Mesothelial cell of epicardium (in vitro differentiated cells): ENCODE measurements at regions not wholly inside any gene's neighbourhood (a gene's known extent, or its start where the extent isn't known, plus 50 kb on each side); places are given as distances from the start of the nearest gene placed in this dataset.

ENCODE experiments used
- DNase-seq, 2 experiments: peaks; one replicate each; pipeline ENCODE4 v3.0.0; 2021; ENCODE audit warnings: low spot score in 2 of 2; ENCODE audit not compliant: unreplicated experiment in 2 of 2
- H3K27ac Mint-ChIP-seq: 2 replicates; pipeline ENCODE4 v1.8.0; 2021; ENCODE audit warnings: mixed read lengths
- H3K27me3 Mint-ChIP-seq: 2 replicates; pipeline ENCODE4 v1.8.0; 2021; ENCODE audit warnings: low read depth, mixed read lengths
- H3K36me3 Mint-ChIP-seq: 2 replicates; pipeline ENCODE4 v1.8.0; 2021; ENCODE audit warnings: mixed read lengths
- H3K4me1 Mint-ChIP-seq: 2 replicates; pipeline ENCODE4 v1.8.0; 2021; ENCODE audit warnings: mixed read lengths
- H3K4me3 Mint-ChIP-seq: 2 replicates; pipeline ENCODE4 v1.8.0; 2021; ENCODE audit warnings: mild to moderate bottlenecking, moderate library complexity, mixed read lengths
- H3K9me3 Mint-ChIP-seq: 2 replicates; pipeline ENCODE4 v1.8.0; 2021; ENCODE audit warnings: mixed read lengths
- TF ChIP-seq, protein P1 (sequence below): fragments of 200-600 bp; sonication (generic); IDR thresholded peaks from one replicate; pipeline ENCODE4 v1.5.0; 2021; ENCODE audit warnings: antibody characterized with exemption; ENCODE audit not compliant: unreplicated experiment

DNA sequence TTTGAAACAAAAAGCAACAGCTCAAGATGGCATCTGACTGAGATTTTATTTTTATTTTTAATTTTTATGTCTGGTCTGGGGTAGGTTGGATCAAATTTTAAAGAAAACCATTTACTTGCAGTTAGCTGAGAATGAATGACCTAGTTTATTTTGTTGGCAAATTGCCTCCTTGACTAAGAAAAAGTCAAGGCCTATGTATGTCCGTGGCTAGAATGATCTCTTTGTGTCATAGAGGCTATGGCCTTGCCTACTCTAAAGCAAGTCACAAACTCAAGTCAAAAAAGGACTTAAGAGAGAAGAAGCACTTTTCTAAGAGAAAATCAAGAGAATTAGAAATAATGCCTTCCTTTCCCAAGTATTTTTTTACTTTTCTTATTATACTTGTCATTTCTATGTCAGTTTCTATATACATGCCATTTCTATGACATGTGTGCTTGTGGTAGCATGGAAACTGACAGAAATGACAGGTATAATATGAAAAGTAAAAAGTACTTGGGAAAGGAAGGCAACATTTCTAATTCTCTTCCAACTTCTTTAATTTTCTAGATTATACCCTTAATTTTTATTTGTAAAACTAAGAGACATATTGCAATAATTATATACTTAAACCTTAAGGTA, 136.7 kb downstream of the CENPF start:
- H3K4me3 Mint-ChIP-seq: no peak overlapping the region
- TF ChIP-seq, protein P1, sequence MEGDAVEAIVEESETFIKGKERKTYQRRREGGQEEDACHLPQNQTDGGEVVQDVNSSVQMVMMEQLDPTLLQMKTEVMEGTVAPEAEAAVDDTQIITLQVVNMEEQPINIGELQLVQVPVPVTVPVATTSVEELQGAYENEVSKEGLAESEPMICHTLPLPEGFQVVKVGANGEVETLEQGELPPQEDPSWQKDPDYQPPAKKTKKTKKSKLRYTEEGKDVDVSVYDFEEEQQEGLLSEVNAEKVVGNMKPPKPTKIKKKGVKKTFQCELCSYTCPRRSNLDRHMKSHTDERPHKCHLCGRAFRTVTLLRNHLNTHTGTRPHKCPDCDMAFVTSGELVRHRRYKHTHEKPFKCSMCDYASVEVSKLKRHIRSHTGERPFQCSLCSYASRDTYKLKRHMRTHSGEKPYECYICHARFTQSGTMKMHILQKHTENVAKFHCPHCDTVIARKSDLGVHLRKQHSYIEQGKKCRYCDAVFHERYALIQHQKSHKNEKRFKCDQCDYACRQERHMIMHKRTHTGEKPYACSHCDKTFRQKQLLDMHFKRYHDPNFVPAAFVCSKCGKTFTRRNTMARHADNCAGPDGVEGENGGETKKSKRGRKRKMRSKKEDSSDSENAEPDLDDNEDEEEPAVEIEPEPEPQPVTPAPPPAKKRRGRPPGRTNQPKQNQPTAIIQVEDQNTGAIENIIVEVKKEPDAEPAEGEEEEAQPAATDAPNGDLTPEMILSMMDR: no peak
- H3K9me3 Mint-ChIP-seq: peaks cover 5% of the 10 kb centered on the region
- peaks cover 14% of the 10 kb centered on the region for H3K27me3 Mint-ChIP-seq
- peaks cover 5% of the 10 kb centered on the region for H3K4me1 Mint-ChIP-seq
- H3K27ac Mint-ChIP-seq: no peak overlapping the region
- H3K36me3 Mint-ChIP-seq: no peaks in the 10 kb centered on the region
- DNase-seq: no peak

DNA sequence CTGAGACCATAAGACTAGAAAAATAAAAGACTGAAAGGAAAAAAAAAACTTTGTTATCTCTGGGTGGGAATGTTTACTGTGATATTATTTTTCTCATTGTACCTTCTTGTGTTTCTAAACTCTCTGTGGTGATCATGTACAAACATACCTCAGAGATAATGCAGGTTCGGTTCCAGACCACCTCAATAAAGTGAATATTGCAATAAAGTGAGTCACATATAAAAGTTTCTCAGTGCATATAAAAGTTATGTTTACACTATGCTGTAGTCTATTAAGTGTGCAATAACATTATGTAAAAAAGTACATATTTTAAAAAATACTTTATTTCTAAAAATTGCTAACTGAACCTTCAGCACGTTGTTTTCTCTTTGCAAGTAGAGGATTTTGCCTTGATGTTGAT, 137.5 kb downstream of the CENPF start:
- H3K27me3 Mint-ChIP-seq: peaks cover 14% of the 10 kb centered on the region

DNA sequence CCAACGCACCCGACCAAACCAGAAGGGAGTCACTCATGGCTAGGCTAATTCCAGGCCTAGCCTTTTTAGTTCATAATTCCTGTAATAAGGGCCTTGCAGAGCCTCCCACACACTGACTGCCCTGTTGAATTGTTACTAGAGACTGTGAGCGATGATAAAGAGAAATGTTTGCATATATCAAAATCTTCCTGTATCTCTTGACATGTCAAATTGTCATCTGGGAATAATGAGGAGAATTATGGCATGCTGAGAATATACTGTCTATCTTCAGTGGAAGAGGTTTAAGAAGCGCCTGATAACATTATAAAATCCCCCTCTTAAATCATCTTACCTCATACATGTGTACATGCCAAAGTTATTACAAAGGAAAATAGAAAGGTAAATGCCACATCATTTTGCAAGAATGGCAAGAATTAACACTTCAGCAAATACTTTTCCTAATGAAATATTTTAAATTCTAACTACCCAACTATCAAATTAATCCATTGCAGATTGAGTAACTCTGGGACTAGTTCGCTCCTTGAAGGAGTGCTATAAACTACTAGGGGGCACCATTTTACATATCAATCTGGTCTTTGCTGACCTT, 144.1 kb downstream of the CENPF start:
- no peak for DNase-seq
- TF ChIP-seq, protein P1: no peak
- Mint-ChIP-seq H3K4me3 (no peak overlapping the region), H3K9me3 (no peaks in the 10 kb centered on the region), H3K27me3 (peaks cover 7% of the 10 kb centered on the region), H3K36me3 (no peaks in the 10 kb centered on the region), H3K27ac (peak overlapping the region; percentile 89), H3K4me1 (peaks cover 28% of the 10 kb centered on the region)

More for the DNA sequence above, 137.5 kb downstream of the CENPF start:
- TF ChIP-seq, protein P1: no peak
- Mint-ChIP-seq H3K4me1 (peaks cover 5% of the 10 kb centered on the region), H3K9me3 (peaks cover 5% of the 10 kb centered on the region), H3K36me3 (no peaks in the 10 kb centered on the region), H3K4me3 (no peak overlapping the region), H3K27ac (no peak overlapping the region)
- no peak for DNase-seq

DNA sequence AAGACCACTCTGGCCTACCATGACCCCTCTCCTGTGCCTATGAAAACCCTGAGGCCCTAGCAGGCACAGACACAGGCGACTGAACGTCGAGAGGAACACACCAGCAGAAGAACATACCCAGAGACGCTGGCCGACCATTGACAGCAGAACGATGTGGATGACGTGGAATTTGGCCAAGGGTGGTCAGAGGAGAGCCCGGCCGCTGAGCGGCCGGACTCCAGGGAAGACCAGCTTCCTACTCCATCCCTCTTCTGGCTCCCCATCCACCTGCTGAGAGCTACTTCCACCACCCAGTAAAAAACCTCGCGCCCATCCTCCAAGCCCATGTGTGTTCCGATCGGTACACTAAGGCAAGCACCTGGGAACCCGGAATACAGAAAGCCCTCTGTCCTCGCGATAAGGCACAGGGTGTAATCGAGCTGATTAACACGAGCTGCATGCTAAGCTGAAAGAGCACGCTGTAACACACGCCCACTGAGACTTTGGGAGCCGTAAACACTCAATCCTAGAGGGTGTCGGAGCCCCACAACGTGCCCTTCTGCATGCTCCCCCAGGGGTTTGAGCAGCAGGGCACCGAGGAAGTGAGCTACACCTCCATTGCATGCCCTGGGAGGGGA, 150.3 kb downstream of the CENPF start:
- Mint-ChIP-seq H3K27ac (no peak overlapping the region), H3K9me3 (peaks cover 20% of the 10 kb centered on the region), H3K4me1 (no peaks in the 10 kb centered on the region), H3K36me3 (no peaks in the 10 kb centered on the region), H3K4me3 (no peak overlapping the region), H3K27me3 (no peaks in the 10 kb centered on the region)
- no peak for DNase-seq
- TF ChIP-seq, protein P1: no peak

DNA sequence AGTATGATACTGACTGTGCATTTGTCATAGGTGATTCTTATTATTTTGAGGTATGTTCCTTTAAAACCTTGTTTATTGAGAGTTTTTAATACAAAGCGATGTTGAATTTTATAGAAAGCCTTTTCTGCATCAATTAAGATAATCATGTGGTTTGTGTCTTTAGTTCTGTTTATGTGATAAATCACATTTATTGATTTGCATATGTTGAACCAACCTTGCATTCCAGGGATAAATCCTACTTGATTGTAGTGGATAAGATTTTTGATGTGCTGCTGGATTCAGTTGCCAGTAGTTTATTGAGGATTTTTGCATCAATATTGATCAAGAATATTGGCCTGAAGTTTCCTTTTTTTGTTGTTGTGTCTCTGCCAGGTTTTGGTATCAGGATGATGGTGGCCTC, 158.0 kb downstream of the CENPF start:
- no peak for DNase-seq
- Mint-ChIP-seq H3K4me3 (no peak overlapping the region), H3K27ac (no peak overlapping the region), H3K4me1 (no peaks in the 10 kb centered on the region), H3K36me3 (peaks cover 2% of the 10 kb centered on the region), H3K9me3 (peaks cover 69% of the 10 kb centered on the region), H3K27me3 (no peaks in the 10 kb centered on the region)
- TF ChIP-seq, protein P1: no peak
